ENCODE measurements at regions not wholly inside any gene's neighbourhood (a gene's known extent, or its start where the extent isn't known, plus 50 kb on each side); places are given as distances from the start of the nearest gene placed in this dataset.

DNA sequence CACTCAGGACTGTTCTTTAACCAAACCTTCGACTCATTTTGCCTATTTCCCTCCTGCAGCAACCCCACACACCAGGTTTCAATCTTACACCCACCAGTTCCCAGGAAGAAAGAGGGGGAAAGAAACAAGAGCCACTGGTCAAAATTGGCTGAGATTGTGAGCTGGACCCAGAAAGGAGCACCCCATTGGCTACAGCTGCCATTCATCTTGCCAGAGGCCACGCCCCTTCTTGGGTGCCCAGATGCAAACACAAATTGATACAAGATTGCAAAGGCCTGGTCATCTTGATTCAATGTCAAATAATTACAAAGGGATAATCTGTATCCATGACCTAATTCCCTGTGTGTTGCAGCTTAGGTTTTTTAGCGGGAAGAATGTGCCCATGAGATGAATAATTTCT, 258.4 kb downstream of the LIG4 start:
- TF ChIP-seq, protein P1, sequence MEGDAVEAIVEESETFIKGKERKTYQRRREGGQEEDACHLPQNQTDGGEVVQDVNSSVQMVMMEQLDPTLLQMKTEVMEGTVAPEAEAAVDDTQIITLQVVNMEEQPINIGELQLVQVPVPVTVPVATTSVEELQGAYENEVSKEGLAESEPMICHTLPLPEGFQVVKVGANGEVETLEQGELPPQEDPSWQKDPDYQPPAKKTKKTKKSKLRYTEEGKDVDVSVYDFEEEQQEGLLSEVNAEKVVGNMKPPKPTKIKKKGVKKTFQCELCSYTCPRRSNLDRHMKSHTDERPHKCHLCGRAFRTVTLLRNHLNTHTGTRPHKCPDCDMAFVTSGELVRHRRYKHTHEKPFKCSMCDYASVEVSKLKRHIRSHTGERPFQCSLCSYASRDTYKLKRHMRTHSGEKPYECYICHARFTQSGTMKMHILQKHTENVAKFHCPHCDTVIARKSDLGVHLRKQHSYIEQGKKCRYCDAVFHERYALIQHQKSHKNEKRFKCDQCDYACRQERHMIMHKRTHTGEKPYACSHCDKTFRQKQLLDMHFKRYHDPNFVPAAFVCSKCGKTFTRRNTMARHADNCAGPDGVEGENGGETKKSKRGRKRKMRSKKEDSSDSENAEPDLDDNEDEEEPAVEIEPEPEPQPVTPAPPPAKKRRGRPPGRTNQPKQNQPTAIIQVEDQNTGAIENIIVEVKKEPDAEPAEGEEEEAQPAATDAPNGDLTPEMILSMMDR (IDR thresholded peaks at IDR 0.05 in 2 of 3, conservative IDR thresholded peaks at IDR 0.05 in 1 of 3; ENCODE audit: borderline replicate concordance in 1 of 3, insufficient read depth in 1 of 3, low read depth in 2 of 3, low read length in 2 of 3) = no peak
- no peak for TF ChIP-seq ZNF274 (IDR thresholded peaks at IDR 0.05; ENCODE audit: low read depth, low read length)
- no peak for TF ChIP-seq POLR2A (IDR thresholded peaks at IDR 0.05; ENCODE audit: borderline replicate concordance, extremely low read depth, insufficient read depth, insufficient read length)
- no peak for TF ChIP-seq POLR2AphosphoS5 (IDR thresholded peaks at IDR 0.05; ENCODE audit: low read depth, low read length)
- TF ChIP-seq, protein P2, sequence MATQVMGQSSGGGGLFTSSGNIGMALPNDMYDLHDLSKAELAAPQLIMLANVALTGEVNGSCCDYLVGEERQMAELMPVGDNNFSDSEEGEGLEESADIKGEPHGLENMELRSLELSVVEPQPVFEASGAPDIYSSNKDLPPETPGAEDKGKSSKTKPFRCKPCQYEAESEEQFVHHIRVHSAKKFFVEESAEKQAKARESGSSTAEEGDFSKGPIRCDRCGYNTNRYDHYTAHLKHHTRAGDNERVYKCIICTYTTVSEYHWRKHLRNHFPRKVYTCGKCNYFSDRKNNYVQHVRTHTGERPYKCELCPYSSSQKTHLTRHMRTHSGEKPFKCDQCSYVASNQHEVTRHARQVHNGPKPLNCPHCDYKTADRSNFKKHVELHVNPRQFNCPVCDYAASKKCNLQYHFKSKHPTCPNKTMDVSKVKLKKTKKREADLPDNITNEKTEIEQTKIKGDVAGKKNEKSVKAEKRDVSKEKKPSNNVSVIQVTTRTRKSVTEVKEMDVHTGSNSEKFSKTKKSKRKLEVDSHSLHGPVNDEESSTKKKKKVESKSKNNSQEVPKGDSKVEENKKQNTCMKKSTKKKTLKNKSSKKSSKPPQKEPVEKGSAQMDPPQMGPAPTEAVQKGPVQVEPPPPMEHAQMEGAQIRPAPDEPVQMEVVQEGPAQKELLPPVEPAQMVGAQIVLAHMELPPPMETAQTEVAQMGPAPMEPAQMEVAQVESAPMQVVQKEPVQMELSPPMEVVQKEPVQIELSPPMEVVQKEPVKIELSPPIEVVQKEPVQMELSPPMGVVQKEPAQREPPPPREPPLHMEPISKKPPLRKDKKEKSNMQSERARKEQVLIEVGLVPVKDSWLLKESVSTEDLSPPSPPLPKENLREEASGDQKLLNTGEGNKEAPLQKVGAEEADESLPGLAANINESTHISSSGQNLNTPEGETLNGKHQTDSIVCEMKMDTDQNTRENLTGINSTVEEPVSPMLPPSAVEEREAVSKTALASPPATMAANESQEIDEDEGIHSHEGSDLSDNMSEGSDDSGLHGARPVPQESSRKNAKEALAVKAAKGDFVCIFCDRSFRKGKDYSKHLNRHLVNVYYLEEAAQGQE (IDR thresholded peaks at IDR 0.05; ENCODE audit: low read depth) = no peak
- no peak for TF ChIP-seq JUND (IDR thresholded peaks at IDR 0.05)
